Endothelial cell of umbilical vein (primary cell): ENCODE measurements at regions not wholly inside any gene's neighbourhood (a gene's known extent, or its start where the extent isn't known, plus 50 kb on each side); places are given as distances from the start of the nearest gene placed in this dataset.

Experiments used
- BruUV-seq: library from RNA; stranded (reverse); fragments of 400-500 nt; replicated peaks from 2 replicates; lab custom pipeline; 2021; lab: Mats Ljungman, UMichigan
- CTCF ChIA-PET: fragments of 300-600, 350-600 bp; sonication (Branson Sonifier 250); formaldehyde crosslinking; loops from one replicate; lab custom pipeline; 2021; ENCODE audit warnings: antibody characterized with exemption, inconsistent platforms; lab: Charles Lee
- POLR2A ChIA-PET: fragments of 300-600, 350-600 bp; sonication (Branson Sonifier 250); formaldehyde crosslinking; loops from one replicate; lab custom pipeline; 2021; ENCODE audit warnings: antibody characterized with exemption, inconsistent platforms; lab: Charles Lee
- DNase-seq: peaks from one replicate; pipeline ENCODE4 v3.0.0-alpha.2; 2011; ENCODE audit warnings: low read depth, low spot score
- FAIRE-seq: peaks from 2 replicates; lab custom pipeline; 2011; peaks lifted over from hg19 to GRCh38; lab: Jason Lieb, UNC
- H2AFZ ChIP-seq: 2 replicates; pipeline ENCODE4 v1.6.0; 2012; ENCODE audit warnings: low read depth, low read length, control low read depth, inconsistent platforms
- H3K27ac ChIP-seq: 2 replicates; pipeline ENCODE4 v1.5.1; 2011; ENCODE audit warnings: low read depth, mild to moderate bottlenecking, control low read depth, low read length, moderate library complexity; ENCODE audit not compliant: insufficient read depth
- H3K27me3 ChIP-seq, 2 experiments: 2 replicates each; pipeline versions ENCODE4 v1.6.0 to v1.6.1; 2011; ENCODE audit warnings: low read length in 2 of 2, mixed read lengths in 1 of 2; ENCODE audit not compliant: control insufficient read depth in 2 of 2, insufficient read depth in 2 of 2
- H3K36me3 ChIP-seq, 2 experiments: 2 replicates in 1 of 2; 3 replicates in 1 of 2; pipeline ENCODE4 v1.5.1; 2011; ENCODE audit warnings: low read length in 2 of 2, mild to moderate bottlenecking in 1 of 2, moderate library complexity in 1 of 2; ENCODE audit not compliant: control insufficient read depth in 2 of 2, insufficient read depth in 2 of 2; ENCODE audit errors: extremely low read depth in 1 of 2
- H3K4me1 ChIP-seq: 3 replicates; pipeline ENCODE4 v1.5.1; 2011; ENCODE audit warnings: mild to moderate bottlenecking, low read length; ENCODE audit not compliant: control insufficient read depth, insufficient read depth; ENCODE audit errors: extremely low read depth
- H3K4me2 ChIP-seq: 2 replicates; pipeline ENCODE4 v1.6.1; 2011; ENCODE audit warnings: low read length, control low read depth, mixed read lengths; ENCODE audit not compliant: insufficient read depth
- H3K4me3 ChIP-seq, 3 experiments: fragments of 200-600 bp in 1 of 3; sonication (generic), shearing (Covaris generic) in 1 of 3; replicated peaks in 1 of 3; 2 replicates each; pipeline ENCODE4 v1.5.1; 2011 to 2016; ENCODE audit warnings: control low read depth in 3 of 3, low read length in 3 of 3, mild to moderate bottlenecking in 2 of 3, inconsistent platforms in 1 of 3, low read depth in 1 of 3, moderate library complexity in 1 of 3; ENCODE audit not compliant: insufficient read depth in 1 of 3
- H3K79me2 ChIP-seq: 2 replicates; pipeline ENCODE4 v1.6.0; 2012; ENCODE audit warnings: low read length, inconsistent platforms; ENCODE audit not compliant: control insufficient read depth, insufficient read depth
- H3K9ac ChIP-seq: replicated peaks from 2 replicates; pipeline ENCODE3; 2011; ENCODE audit warnings: low read length, control low read depth; ENCODE audit not compliant: insufficient read depth; ENCODE audit errors: extremely low read depth
- H3K9me1 ChIP-seq: replicated peaks from 3 replicates; pipeline ENCODE4 v1.6.0; 2011; ENCODE audit warnings: mild to moderate bottlenecking, low read length; ENCODE audit not compliant: control insufficient read depth, insufficient read depth; ENCODE audit errors: extremely low read depth
- H3K9me3 ChIP-seq: replicated peaks from 2 replicates; pipeline ENCODE4 v1.5.1; 2012; ENCODE audit warnings: low read length, inconsistent platforms; ENCODE audit not compliant: control insufficient read depth, insufficient read depth
- H4K20me1 ChIP-seq: replicated peaks from 2 replicates; pipeline ENCODE3; 2011; ENCODE audit warnings: mild to moderate bottlenecking, low read length; ENCODE audit not compliant: control insufficient read depth, insufficient read depth; ENCODE audit errors: extremely low read depth
- EZH2 ChIP-seq: IDR thresholded peaks from 2 replicates; pipeline ENCODE4 v1.6.1; 2012; ENCODE audit warnings: borderline replicate concordance, low read depth, mild to moderate bottlenecking, moderate library complexity, low read length, inconsistent platforms; ENCODE audit not compliant: severe bottlenecking
- FOS ChIP-seq: IDR thresholded peaks from 2 replicates; pipeline ENCODE4 v1.6.1; 2011; ENCODE audit warnings: mild to moderate bottlenecking, low read length, moderate library complexity, borderline replicate concordance; ENCODE audit not compliant: insufficient read depth
- GATA2 ChIP-seq: IDR thresholded peaks from 2 replicates; pipeline ENCODE4 v1.7.0; 2011; ENCODE audit warnings: low read depth, mild to moderate bottlenecking, moderate library complexity, mixed read lengths, low read length; ENCODE audit not compliant: insufficient read length, insufficient read depth
- JUN ChIP-seq: IDR thresholded peaks from 2 replicates; pipeline ENCODE4 v1.6.1; 2011; ENCODE audit warnings: borderline replicate concordance, low read depth; ENCODE audit not compliant: insufficient read length, insufficient read depth
- MAX ChIP-seq: IDR thresholded peaks from 2 replicates; pipeline ENCODE4 v1.6.1; 2011; ENCODE audit not compliant: insufficient read depth, insufficient read length
- MYC ChIP-seq: IDR thresholded peaks from one replicate; pipeline ENCODE4 v1.6.1; 2011; ENCODE audit warnings: mild to moderate bottlenecking, low read depth, low read length
- POLR2A ChIP-seq: IDR thresholded peaks from 2 replicates; pipeline ENCODE4 v1.6.1; 2012; ENCODE audit warnings: low read depth, mild to moderate bottlenecking, control low read depth, low read length
- POLR2AphosphoS5 ChIP-seq: IDR thresholded peaks from 2 replicates; pipeline ENCODE4 v1.6.1; 2012; ENCODE audit warnings: low read depth, mild to moderate bottlenecking, control low read depth, low read length, moderate library complexity; ENCODE audit not compliant: insufficient read depth
- dilution Hi-C: fragments of 300-500 bp; cut with MboI; formaldehyde crosslinking; loops from one replicate; pipeline ENCODE4 v1.15.0; 2019; ENCODE audit warnings: low sequenced_read_pairs; ENCODE audit not compliant: extremely low pct_ligation_motif_present
- intact Hi-C: fragments of 100-400 bp; cut with micrococcal nuclease; formaldehyde crosslinking; loops from one replicate; pipeline ENCODE4 v1.10.0; 2022
- TF ChIP-seq, protein P1 (sequence below), 2 donors: IDR thresholded peaks; 1 replicate in 1 of 2; 2 replicates in 1 of 2; pipeline ENCODE4 v1.5.1; 2011; ENCODE audit warnings: low read length in 2 of 2, mild to moderate bottlenecking in 2 of 2, moderate library complexity in 2 of 2, control low read depth in 1 of 2, inconsistent platforms in 1 of 2, low read depth in 1 of 2; ENCODE audit not compliant: insufficient read depth in 1 of 2; ENCODE audit errors: extremely low read depth in 1 of 2

DNA sequence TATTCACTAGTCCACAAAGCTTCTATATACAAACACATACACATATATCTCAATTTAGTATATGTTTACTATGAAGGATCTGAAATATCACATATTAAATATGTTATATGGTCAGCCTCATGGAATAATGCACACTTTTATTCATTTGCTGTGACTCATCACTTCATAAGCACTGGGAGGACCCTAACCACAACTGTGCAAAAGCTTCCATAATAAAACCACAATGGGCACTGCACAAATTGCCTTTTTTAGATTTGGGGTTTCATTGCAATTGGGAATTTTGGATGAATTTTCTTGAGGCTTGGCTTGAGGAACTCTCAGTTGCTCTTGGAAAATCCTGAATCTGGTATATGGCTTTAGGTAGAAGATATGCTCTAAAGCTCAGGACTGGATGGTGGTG, 399.4 kb downstream of the C12orf75 start:
- no peak overlapping the region for H3K27ac ChIP-seq
- dilution Hi-C loops (no loop called here), intact Hi-C loops (no loop called here)
- H2AFZ ChIP-seq = no peak overlapping the region
- no peak overlapping the region for H3K4me3 ChIP-seq
- H3K27me3 ChIP-seq = peaks cover 61 to 72% of the 10 kb centered on the region in 2 experiments
- no peaks in the 10 kb centered on the region for H4K20me1 ChIP-seq
- H3K4me1 ChIP-seq = no peaks in the 10 kb centered on the region
- no TSS peak for BruUV-seq
- H3K79me2 ChIP-seq = no peaks in the 10 kb centered on the region
- TF ChIP-seq GATA2 (no peak), MYC (no peak), POLR2A (no peak), FOS (no peak), POLR2AphosphoS5 (no peak), MAX (no peak), EZH2 (no peak), JUN (no peak)
- TF ChIP-seq, protein P1, sequence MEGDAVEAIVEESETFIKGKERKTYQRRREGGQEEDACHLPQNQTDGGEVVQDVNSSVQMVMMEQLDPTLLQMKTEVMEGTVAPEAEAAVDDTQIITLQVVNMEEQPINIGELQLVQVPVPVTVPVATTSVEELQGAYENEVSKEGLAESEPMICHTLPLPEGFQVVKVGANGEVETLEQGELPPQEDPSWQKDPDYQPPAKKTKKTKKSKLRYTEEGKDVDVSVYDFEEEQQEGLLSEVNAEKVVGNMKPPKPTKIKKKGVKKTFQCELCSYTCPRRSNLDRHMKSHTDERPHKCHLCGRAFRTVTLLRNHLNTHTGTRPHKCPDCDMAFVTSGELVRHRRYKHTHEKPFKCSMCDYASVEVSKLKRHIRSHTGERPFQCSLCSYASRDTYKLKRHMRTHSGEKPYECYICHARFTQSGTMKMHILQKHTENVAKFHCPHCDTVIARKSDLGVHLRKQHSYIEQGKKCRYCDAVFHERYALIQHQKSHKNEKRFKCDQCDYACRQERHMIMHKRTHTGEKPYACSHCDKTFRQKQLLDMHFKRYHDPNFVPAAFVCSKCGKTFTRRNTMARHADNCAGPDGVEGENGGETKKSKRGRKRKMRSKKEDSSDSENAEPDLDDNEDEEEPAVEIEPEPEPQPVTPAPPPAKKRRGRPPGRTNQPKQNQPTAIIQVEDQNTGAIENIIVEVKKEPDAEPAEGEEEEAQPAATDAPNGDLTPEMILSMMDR (IDR thresholded peaks at IDR 0.05; ENCODE audit: extremely low read depth in 1 of 2, insufficient read depth in 1 of 2, low read depth in 1 of 2, low read length in 2 of 2) = no peak
- H3K9ac ChIP-seq = no peak overlapping the region
- DNase-seq (no peak), FAIRE-seq (no peak)
- no peaks in the 10 kb centered on the region for H3K36me3 ChIP-seq
- H3K4me2 ChIP-seq = no peak overlapping the region
- CTCF ChIA-PET = interaction anchor here (0.6 kb wide), 1 partner anchor 10 kb away, joined by 3 read pairs; no protein-coding TSS in a partner anchor
- POLR2A ChIA-PET = no interaction called here
- H3K9me1 ChIP-seq = no peaks in the 10 kb centered on the region
- H3K9me3 ChIP-seq = no peaks in the 10 kb centered on the region
